Brain pericyte (primary cell): ENCODE measurements at regions not wholly inside any gene's neighbourhood (a gene's known extent, or its start where the extent isn't known, plus 50 kb on each side); places are given as distances from the start of the nearest gene placed in this dataset.

ENCODE experiments used
- DNase-seq: peaks from one replicate; pipeline ENCODE4 v3.0.0-alpha.2; 2012; ENCODE audit warnings: low read depth, low spot score

- DNase-seq, result no peak
Measured at GRCh38 chr10:105387971-105388370, 746.9 kb downstream of the SORCS3 start.

- DNase-seq, result no peak
Measured at GRCh38 chr10:105383978-105384377, 742.9 kb downstream of the SORCS3 start.

GRCh38 chr10:105370692-105371091, 729.6 kb downstream of the SORCS3 start:
- no peak for DNase-seq

GRCh38 chr10:105359708-105360107, 718.6 kb downstream of the SORCS3 start:
- no peak for DNase-seq

- no peak for DNase-seq
Measured at GRCh38 chr10:105358911-105359310, 717.8 kb downstream of the SORCS3 start.

- DNase-seq, result no peak
Measured at GRCh38 chr10:105356626-105357025, 715.5 kb downstream of the SORCS3 start.

- DNase-seq, result no peak
Measured at GRCh38 chr10:105354010-105354409, 712.9 kb downstream of the SORCS3 start.

- no peak for DNase-seq
Measured at GRCh38 chr10:105352827-105353226, 711.7 kb downstream of the SORCS3 start.

- no peak for DNase-seq
Measured at GRCh38 chr10:105352281-105352680, 711.2 kb downstream of the SORCS3 start.

GRCh38 chr10:105351187-105351586, 710.1 kb downstream of the SORCS3 start:
- no peak for DNase-seq

GRCh38 chr10:105347487-105347886, 706.4 kb downstream of the SORCS3 start:
- DNase-seq, result no peak

- DNase-seq, result no peak
Measured at GRCh38 chr10:105342606-105343005, 701.5 kb downstream of the SORCS3 start.

- no peak for DNase-seq
Measured at GRCh38 chr10:105339669-105340068, 698.6 kb downstream of the SORCS3 start.

GRCh38 chr10:105328503-105329133, 687.5 kb downstream of the SORCS3 start:
- no peak for DNase-seq
